ENCODE measurements at regions not wholly inside any gene's neighbourhood (a gene's known extent, or its start where the extent isn't known, plus 50 kb on each side); places are given as distances from the start of the nearest gene placed in this dataset.
"Not testable (repeated sequence)": the region's sequence is repeated elsewhere in the genome, so short reads cannot be mapped to it uniquely, and the experiment has no call there.

DNA sequence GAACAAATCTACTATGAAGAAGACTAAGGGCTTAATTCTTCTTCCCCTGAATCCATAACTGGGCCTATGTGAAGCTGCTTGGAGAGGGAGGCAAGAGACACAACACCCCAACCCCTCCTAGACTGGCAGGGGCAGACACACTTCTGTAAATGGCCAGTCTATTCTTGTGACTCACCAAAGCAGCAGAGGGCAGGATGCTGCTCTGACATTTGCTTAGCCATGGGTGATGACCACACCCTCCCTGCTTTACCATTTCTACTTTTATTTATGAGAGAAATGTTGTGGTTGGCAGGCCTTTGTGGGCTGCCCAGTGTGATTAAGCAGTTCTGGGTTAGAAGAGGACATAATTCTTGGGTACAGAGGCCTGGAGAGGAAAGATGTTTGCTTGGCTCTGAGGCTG, 189.8 kb upstream of the DPYD start:
- POLR2A ChIA-PET, result no interaction called here
- CTCF ChIA-PET, result no interaction called here
- DNase-seq (ENCODE audit: low read depth, low spot score), result no peak
- TF ChIP-seq, protein P1, sequence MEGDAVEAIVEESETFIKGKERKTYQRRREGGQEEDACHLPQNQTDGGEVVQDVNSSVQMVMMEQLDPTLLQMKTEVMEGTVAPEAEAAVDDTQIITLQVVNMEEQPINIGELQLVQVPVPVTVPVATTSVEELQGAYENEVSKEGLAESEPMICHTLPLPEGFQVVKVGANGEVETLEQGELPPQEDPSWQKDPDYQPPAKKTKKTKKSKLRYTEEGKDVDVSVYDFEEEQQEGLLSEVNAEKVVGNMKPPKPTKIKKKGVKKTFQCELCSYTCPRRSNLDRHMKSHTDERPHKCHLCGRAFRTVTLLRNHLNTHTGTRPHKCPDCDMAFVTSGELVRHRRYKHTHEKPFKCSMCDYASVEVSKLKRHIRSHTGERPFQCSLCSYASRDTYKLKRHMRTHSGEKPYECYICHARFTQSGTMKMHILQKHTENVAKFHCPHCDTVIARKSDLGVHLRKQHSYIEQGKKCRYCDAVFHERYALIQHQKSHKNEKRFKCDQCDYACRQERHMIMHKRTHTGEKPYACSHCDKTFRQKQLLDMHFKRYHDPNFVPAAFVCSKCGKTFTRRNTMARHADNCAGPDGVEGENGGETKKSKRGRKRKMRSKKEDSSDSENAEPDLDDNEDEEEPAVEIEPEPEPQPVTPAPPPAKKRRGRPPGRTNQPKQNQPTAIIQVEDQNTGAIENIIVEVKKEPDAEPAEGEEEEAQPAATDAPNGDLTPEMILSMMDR (IDR thresholded peaks at IDR 0.05; ENCODE audit: insufficient read depth, low read length, missing control alignments), result no peak
- H3K4me3 ChIP-seq (ENCODE audit: low read depth, low read length), result no peak overlapping the region

- CTCF ChIA-PET, result interaction anchor here (0.9 kb wide), 1 partner anchor 25 kb away, joined by 3 read pairs; no protein-coding TSS in a partner anchor
- H3K4me3 ChIP-seq (ENCODE audit: low read depth, low read length); POLR2A ChIA-PET; DNase-seq (ENCODE audit: low read depth, low spot score): not testable (repeated sequence)
These were observed 187.5 kb upstream of the DPYD start for GRCh38 chr1:98108378-98108777.

DNA sequence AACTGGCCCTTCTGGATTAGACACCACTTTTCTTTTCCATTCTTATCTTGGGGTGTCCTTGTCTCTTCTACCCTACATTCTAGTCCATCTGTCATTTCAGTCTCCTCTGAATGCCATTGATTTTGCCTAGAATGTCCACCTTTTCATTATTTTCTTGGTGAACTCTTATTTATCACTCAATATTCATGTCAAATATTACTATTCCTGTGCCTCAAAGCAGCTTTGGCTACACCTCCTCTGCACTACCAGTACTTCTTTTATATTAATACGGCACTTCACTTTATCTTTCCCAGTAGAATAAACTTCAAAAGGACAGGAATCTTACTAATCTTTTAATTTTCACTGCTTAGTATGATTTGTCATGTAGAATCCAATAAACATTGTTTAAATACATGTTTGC, 186.4 kb upstream of the DPYD start:
- CTCF ChIA-PET, result no interaction called here
- TF ChIP-seq, protein P1 (IDR thresholded peaks at IDR 0.05; ENCODE audit: insufficient read depth, low read length, missing control alignments), result no peak
- POLR2A ChIA-PET, result no interaction called here
- H3K4me3 ChIP-seq (ENCODE audit: low read depth, low read length), result no peak overlapping the region
- no peak for DNase-seq (ENCODE audit: low read depth, low spot score)

DNA sequence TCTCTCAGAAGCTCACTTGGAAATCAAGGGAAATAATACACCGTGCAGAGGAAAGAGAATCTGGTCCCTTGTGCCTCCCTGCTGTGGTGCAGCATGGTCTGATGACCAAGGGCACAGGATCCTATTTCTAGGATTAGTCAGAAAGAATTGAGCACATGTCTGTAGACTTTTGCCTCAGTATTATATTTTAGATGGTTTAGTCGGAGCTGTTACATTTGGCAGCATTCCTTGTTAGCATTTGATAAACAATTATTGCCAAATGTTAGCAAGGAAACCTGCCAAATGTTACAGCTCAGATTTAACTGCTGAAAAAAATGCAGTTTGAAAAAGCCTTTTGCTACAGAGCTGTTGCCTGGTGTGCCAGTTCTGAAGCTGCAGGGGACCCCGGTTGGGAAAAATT, 183.5 kb upstream of the DPYD start:
- CTCF ChIA-PET, result interaction anchor here (1.3 kb wide), 1 partner anchor 15 kb away, joined by 5 read pairs; no protein-coding TSS in a partner anchor
- DNase-seq (ENCODE audit: low read depth, low spot score), result peak; percentile 69
- H3K4me3 ChIP-seq (ENCODE audit: low read depth, low read length), result no peak overlapping the region
- POLR2A ChIA-PET, result interaction anchor here (0.6 kb wide), 1 partner anchor 18 kb away, joined by 3 read pairs; no protein-coding TSS in a partner anchor
- TF ChIP-seq, protein P1 (IDR thresholded peaks at IDR 0.05; ENCODE audit: insufficient read depth, low read length, missing control alignments), result no peak

DNA sequence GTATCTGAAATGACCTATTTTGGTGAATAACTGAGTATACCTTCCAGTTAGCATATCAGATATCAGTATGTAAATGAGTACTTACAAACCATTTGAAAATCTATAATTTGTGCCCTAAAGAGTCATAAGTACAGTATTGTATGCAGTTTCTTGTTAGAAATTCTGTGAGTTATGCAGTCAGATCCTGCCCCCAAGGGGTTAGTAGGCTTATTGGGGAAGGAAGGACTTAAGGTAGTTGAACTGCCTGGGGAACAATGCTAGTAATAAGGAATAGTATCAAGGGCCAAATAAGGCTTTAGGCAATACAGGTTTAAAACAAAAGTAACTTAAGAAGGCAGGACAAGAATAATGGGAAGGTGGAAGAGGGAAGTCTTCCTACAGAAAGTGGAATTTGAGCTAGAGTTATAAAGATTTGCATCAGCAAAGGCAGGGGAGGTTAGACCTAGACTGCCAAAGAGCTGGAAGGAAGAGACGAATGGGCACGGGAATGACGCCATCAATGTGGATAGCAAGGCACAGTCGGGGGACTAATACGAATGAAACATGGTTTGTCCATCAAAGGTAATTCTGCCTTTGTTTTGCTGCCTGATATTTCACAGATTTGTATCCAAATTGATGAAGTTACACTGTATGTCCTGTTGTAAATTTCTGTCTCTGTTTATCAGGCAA, 182.9 kb upstream of the DPYD start:
- POLR2A ChIA-PET, result no interaction called here
- CTCF ChIA-PET, result interaction anchor here (1.3 kb wide), 1 partner anchor 16 kb away, joined by 5 read pairs; no protein-coding TSS in a partner anchor
- DNase-seq (ENCODE audit: low read depth, low spot score), result no peak

GRCh38 chr1:98102345-98103030, 181.7 kb upstream of the DPYD start:
- H3K4me3 ChIP-seq (ENCODE audit: low read depth, low read length), result no peak overlapping the region
- CTCF ChIA-PET, result no interaction called here
- DNase-seq (ENCODE audit: low read depth, low spot score), result no peak
- TF ChIP-seq, protein P1 (IDR thresholded peaks at IDR 0.05; ENCODE audit: insufficient read depth, low read length, missing control alignments), result no peak
- POLR2A ChIA-PET, result no interaction called here

More for the DNA sequence above, 182.9 kb upstream of the DPYD start:
- TF ChIP-seq, protein P1 (IDR thresholded peaks at IDR 0.05; ENCODE audit: insufficient read depth, low read length, missing control alignments), result no peak
- H3K4me3 ChIP-seq (ENCODE audit: low read depth, low read length), result no peak overlapping the region
